Peyer's patch (tissue), 4 donors: ENCODE measurements at regions not wholly inside any gene's neighbourhood (a gene's known extent, or its start where the extent isn't known, plus 50 kb on each side); places are given as distances from the start of the nearest gene placed in this dataset.

Experiments
- DNase-seq, 3 donors: peaks; one replicate each; pipeline ENCODE4 v3.0.0-alpha.2; 2017 to 2019
- H3K27ac ChIP-seq, 4 donors: fragments of 200-600 bp; sonication (generic); one replicate each; pipeline ENCODE4 v1.5.1; 2016 to 2019
- H3K27me3 ChIP-seq, 2 donors: fragments of 200-600 bp; sonication (generic); one replicate each; pipeline ENCODE4 v1.5.1; 2019
- H3K36me3 ChIP-seq, 3 donors: fragments of 200-600 bp; sonication (generic); one replicate each; pipeline ENCODE4 v1.5.1; 2016 to 2019
- H3K4me1 ChIP-seq, 4 donors: fragments of 200-600 bp; sonication (generic); one replicate each; pipeline ENCODE4 v1.5.1; 2016 to 2019
- H3K4me3 ChIP-seq, 4 donors: fragments of 200-600 bp; sonication (generic); 1 replicate in 3 of 4; 2 replicates in 1 of 4; pipeline ENCODE4 v1.5.1; 2016 to 2019; ENCODE audit warnings: mild to moderate bottlenecking in 1 of 4
- H3K9me3 ChIP-seq, 4 donors: fragments of 200-600 bp; sonication (generic); one replicate each; pipeline ENCODE4 v1.5.1; 2016 to 2019; ENCODE audit warnings: mild to moderate bottlenecking in 1 of 4
- CTCF ChIP-seq, 6 experiments: fragments of 450-650 bp in 4 of 6; fragments of 200-600 bp in 2 of 6; sonication (generic) in 1 of 6; IDR thresholded peaks; one replicate each; pipeline ENCODE4 v1.5.1; 2017 to 2019; ENCODE audit warnings: antibody characterized with exemption in 6 of 6, mild to moderate bottlenecking in 3 of 6, moderate library complexity in 1 of 6
- POLR2A ChIP-seq, 2 donors: fragments of 450-650 bp; IDR thresholded peaks; one replicate each; pipeline ENCODE4 v1.5.1; 2017; ENCODE audit warnings: antibody characterized with exemption in 2 of 2, mild to moderate bottlenecking in 2 of 2, moderate library complexity in 2 of 2

- no peak overlapping the region for H3K27ac ChIP-seq
- no peaks in the 10 kb centered on the region for H3K9me3 ChIP-seq
- no peak for DNase-seq
- H3K27me3 ChIP-seq: no peaks in the 10 kb centered on the region
- no peaks in the 10 kb centered on the region for H3K4me1 ChIP-seq
- H3K36me3 ChIP-seq: no peaks in the 10 kb centered on the region
- TF ChIP-seq POLR2A (IDR thresholded peaks at IDR 0.05): no peak
- no peak for TF ChIP-seq CTCF (IDR thresholded peaks at IDR 0.05)
- no peak overlapping the region for H3K4me3 ChIP-seq
Measured at GRCh38 chr1:187491082-187491720, 662.5 kb downstream of the PLA2G4A start.

- Histone ChIP-seq H3K27ac (no peak overlapping the region), H3K27me3 (no peaks in the 10 kb centered on the region), H3K4me3 (no peak overlapping the region), H3K36me3 (no peaks in the 10 kb centered on the region), H3K4me1 (no peaks in the 10 kb centered on the region), H3K9me3 (no peaks in the 10 kb centered on the region)
- TF ChIP-seq POLR2A (IDR thresholded peaks at IDR 0.05) (no peak), CTCF (IDR thresholded peaks at IDR 0.05) (no peak)
- DNase-seq: no peak
Measured at GRCh38 chr1:187498028-187498427, 669.3 kb downstream of the PLA2G4A start.

GRCh38 chr1:187504779-187505178, 676.0 kb downstream of the PLA2G4A start:
- Histone ChIP-seq H3K4me3 (no peak overlapping the region), H3K9me3 (no peaks in the 10 kb centered on the region), H3K27me3 (no peaks in the 10 kb centered on the region), H3K4me1 (no peaks in the 10 kb centered on the region), H3K27ac (no peak overlapping the region), H3K36me3 (no peaks in the 10 kb centered on the region)
- DNase-seq: no peak
- no peak for TF ChIP-seq POLR2A (IDR thresholded peaks at IDR 0.05)

GRCh38 chr1:187509091-187509490, 680.3 kb downstream of the PLA2G4A start:
- Histone ChIP-seq H3K27me3 (no peaks in the 10 kb centered on the region), H3K36me3 (no peaks in the 10 kb centered on the region), H3K27ac (no peak overlapping the region), H3K9me3 (no peaks in the 10 kb centered on the region), H3K4me3 (no peak overlapping the region), H3K4me1 (no peaks in the 10 kb centered on the region)
- no peak for DNase-seq
- TF ChIP-seq CTCF (IDR thresholded peaks at IDR 0.05) (no peak), POLR2A (IDR thresholded peaks at IDR 0.05) (no peak)

- no peaks in the 10 kb centered on the region for H3K27me3 ChIP-seq
- DNase-seq: no peak
- no peaks in the 10 kb centered on the region for H3K9me3 ChIP-seq
- TF ChIP-seq POLR2A (IDR thresholded peaks at IDR 0.05) (no peak), CTCF (IDR thresholded peaks at IDR 0.05) (no peak)
- no peaks in the 10 kb centered on the region for H3K36me3 ChIP-seq
- H3K4me3 ChIP-seq: no peak overlapping the region
- H3K27ac ChIP-seq: no peak overlapping the region
- H3K4me1 ChIP-seq: no peaks in the 10 kb centered on the region
Measured at GRCh38 chr1:187513190-187513589, 684.4 kb downstream of the PLA2G4A start.

DNA sequence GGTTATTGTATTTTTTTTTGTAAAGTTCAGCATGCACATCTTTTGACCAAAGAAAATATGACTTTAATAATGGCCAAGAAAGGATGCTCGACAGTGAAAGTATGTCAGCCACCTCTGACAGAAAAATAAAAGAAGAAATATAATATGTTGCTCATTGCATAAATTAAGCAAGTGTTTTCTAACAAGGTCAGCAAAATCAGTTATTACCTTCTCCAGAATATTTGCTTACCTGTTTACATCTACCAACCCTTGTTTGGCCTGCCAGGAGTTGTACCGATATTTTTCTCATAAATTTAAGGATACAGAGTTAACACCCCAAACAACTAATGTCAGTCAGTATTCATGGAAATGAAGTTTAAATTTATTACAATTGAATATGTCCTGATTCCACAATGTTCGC, 685.4 kb downstream of the PLA2G4A start:
- H3K27ac ChIP-seq: no peak overlapping the region
- no peak for DNase-seq
- TF ChIP-seq CTCF (IDR thresholded peaks at IDR 0.05) (no peak), POLR2A (IDR thresholded peaks at IDR 0.05) (no peak)
- no peak overlapping the region for H3K4me3 ChIP-seq
- H3K9me3 ChIP-seq: no peaks in the 10 kb centered on the region
- H3K27me3 ChIP-seq: no peaks in the 10 kb centered on the region
- H3K36me3 ChIP-seq: no peaks in the 10 kb centered on the region
- no peaks in the 10 kb centered on the region for H3K4me1 ChIP-seq
